ENCODE measurements at regions not wholly inside any gene's neighbourhood (a gene's known extent, or its start where the extent isn't known, plus 50 kb on each side); places are given as distances from the start of the nearest gene placed in this dataset.
"Not testable (repeated sequence)": the region's sequence is repeated elsewhere in the genome, so short reads cannot be mapped to it uniquely, and the experiment has no call there.

- not testable (repeated sequence) for H3K9me3 ChIP-seq (ENCODE audit: control insufficient read depth, insufficient read depth, low read length); H3K4me3 ChIP-seq (ENCODE audit: low read length); DNase-seq (ENCODE audit: low read depth, low spot score); H3K27me3 ChIP-seq (ENCODE audit: control insufficient read depth, insufficient read depth, low read length); H3K36me3 ChIP-seq (ENCODE audit: control insufficient read depth, insufficient read depth, low read length); H3K4me1 ChIP-seq (ENCODE audit: control insufficient read depth, insufficient read depth, low read length); H3K27ac ChIP-seq (ENCODE audit: low read length)
- no CpG with 5 or more reads among the region's 7 CpGs for whole genome bisulfite sequencing (ENCODE audit: insufficient coverage, insufficient read length)
These were observed 65.5 kb upstream of the ERV3-1 start for GRCh38 chr7:65071854-65072431.

GRCh38 chr7:65069476-65069875, 63.0 kb upstream of the ERV3-1 start:
- H3K4me3 ChIP-seq (ENCODE audit: low read length); H3K9me3 ChIP-seq (ENCODE audit: control insufficient read depth, insufficient read depth, low read length); H3K27ac ChIP-seq (ENCODE audit: low read length); H3K36me3 ChIP-seq (ENCODE audit: control insufficient read depth, insufficient read depth, low read length); DNase-seq (ENCODE audit: low read depth, low spot score); H3K27me3 ChIP-seq (ENCODE audit: control insufficient read depth, insufficient read depth, low read length); H3K4me1 ChIP-seq (ENCODE audit: control insufficient read depth, insufficient read depth, low read length): not testable (repeated sequence)
- WGBS (ENCODE audit: insufficient coverage, insufficient read length), result no CpG with 5 or more reads among the region's 1 CpG

GRCh38 chr7:65062566-65062965, 56.1 kb upstream of the ERV3-1 start:
- not testable (repeated sequence) for H3K4me3 ChIP-seq (ENCODE audit: low read length); H3K9me3 ChIP-seq (ENCODE audit: control insufficient read depth, insufficient read depth, low read length); DNase-seq (ENCODE audit: low read depth, low spot score); H3K4me1 ChIP-seq (ENCODE audit: control insufficient read depth, insufficient read depth, low read length); H3K36me3 ChIP-seq (ENCODE audit: control insufficient read depth, insufficient read depth, low read length); H3K27ac ChIP-seq (ENCODE audit: low read length); H3K27me3 ChIP-seq (ENCODE audit: control insufficient read depth, insufficient read depth, low read length)
- WGBS (ENCODE audit: insufficient coverage, insufficient read length), result no CpG with 5 or more reads among the region's 2 CpGs

- WGBS (ENCODE audit: insufficient coverage, insufficient read length), result no CpG with 5 or more reads among the region's 1 CpG
- H3K27ac ChIP-seq (ENCODE audit: low read length); H3K4me3 ChIP-seq (ENCODE audit: low read length); H3K4me1 ChIP-seq (ENCODE audit: control insufficient read depth, insufficient read depth, low read length); DNase-seq (ENCODE audit: low read depth, low spot score); H3K36me3 ChIP-seq (ENCODE audit: control insufficient read depth, insufficient read depth, low read length); H3K27me3 ChIP-seq (ENCODE audit: control insufficient read depth, insufficient read depth, low read length); H3K9me3 ChIP-seq (ENCODE audit: control insufficient read depth, insufficient read depth, low read length): not testable (repeated sequence)
These were observed 52.8 kb upstream of the ERV3-1 start for GRCh38 chr7:65059247-65059646.
